DND-41 (cell line): ENCODE measurements at regions not wholly inside any gene's neighbourhood (a gene's known extent, or its start where the extent isn't known, plus 50 kb on each side); places are given as distances from the start of the nearest gene placed in this dataset.

Experiments used
- ATAC-seq: fragments of 200-7000 bp; cut with Tn5 transposase; 3 replicates; pipeline ENCODE4 v1.9.1; 2021; ENCODE audit warnings: low read depth; ENCODE audit not compliant: insufficient read depth
- DNase-seq: peaks from one replicate; pipeline ENCODE4 v3.0.0-alpha.2; 2020
- H2AFZ ChIP-seq: 2 replicates; pipeline ENCODE4 v1.6.0; 2012; ENCODE audit warnings: low read depth, low read length
- H3K27ac ChIP-seq: 2 replicates; pipeline ENCODE4 v1.5.1; 2012; ENCODE audit warnings: low read length, inconsistent platforms
- H3K27me3 ChIP-seq: fragments of 200-600 bp; sonication (generic); 2 replicates; pipeline ENCODE4 v1.6.0; 2012; ENCODE audit warnings: low read length, mild to moderate bottlenecking, inconsistent platforms; ENCODE audit not compliant: insufficient read depth, poor library complexity
- H3K36me3 ChIP-seq: 2 replicates; pipeline ENCODE4 v1.5.1; 2012; ENCODE audit warnings: low read length, inconsistent platforms; ENCODE audit not compliant: insufficient read depth
- H3K4me1 ChIP-seq: 2 replicates; pipeline ENCODE4 v1.5.1; 2012; ENCODE audit warnings: mild to moderate bottlenecking, low read length; ENCODE audit not compliant: insufficient read depth
- H3K4me2 ChIP-seq: 2 replicates; pipeline ENCODE4 v1.6.0; 2012; ENCODE audit warnings: mild to moderate bottlenecking, moderate library complexity, low read length, inconsistent platforms; ENCODE audit not compliant: insufficient read depth
- H3K4me3 ChIP-seq, 2 experiments: fragments of 200-600 bp in 1 of 2; shearing (Covaris generic) in 1 of 2; 2 replicates each; pipeline ENCODE4 v1.5.1; 2012 to 2016; ENCODE audit warnings: inconsistent platforms in 2 of 2, low read length in 2 of 2, mild to moderate bottlenecking in 2 of 2, low read depth in 1 of 2, moderate library complexity in 1 of 2
- H3K79me2 ChIP-seq: 2 replicates; pipeline ENCODE4 v1.6.0; 2012; ENCODE audit warnings: low read length, inconsistent platforms; ENCODE audit not compliant: insufficient read depth
- H3K9ac ChIP-seq: 2 replicates; pipeline ENCODE4 v1.6.0; 2012; ENCODE audit warnings: low read depth, mild to moderate bottlenecking, inconsistent platforms, low read length, moderate library complexity
- H3K9me3 ChIP-seq: 2 replicates; pipeline ENCODE4 v1.5.1; 2012; ENCODE audit warnings: low read length, moderate library complexity, mild to moderate bottlenecking, inconsistent platforms; ENCODE audit not compliant: insufficient read depth, severe bottlenecking
- H4K20me1 ChIP-seq: 2 replicates; pipeline ENCODE4 v1.6.0; 2012; ENCODE audit warnings: low read length; ENCODE audit not compliant: insufficient read depth
- CTCF ChIP-seq: IDR thresholded peaks from 2 replicates; pipeline ENCODE4 v1.5.1; 2012; ENCODE audit warnings: borderline replicate concordance, low read length, moderate library complexity, mild to moderate bottlenecking; ENCODE audit not compliant: poor library complexity, severe bottlenecking; ENCODE audit errors: extremely low read depth
- EZH2 ChIP-seq: IDR thresholded peaks from 3 replicates; pipeline ENCODE4 v1.6.1; 2012; ENCODE audit warnings: borderline replicate concordance, low read depth, mild to moderate bottlenecking, moderate library complexity, low read length, inconsistent platforms; ENCODE audit not compliant: severe bottlenecking

DNA sequence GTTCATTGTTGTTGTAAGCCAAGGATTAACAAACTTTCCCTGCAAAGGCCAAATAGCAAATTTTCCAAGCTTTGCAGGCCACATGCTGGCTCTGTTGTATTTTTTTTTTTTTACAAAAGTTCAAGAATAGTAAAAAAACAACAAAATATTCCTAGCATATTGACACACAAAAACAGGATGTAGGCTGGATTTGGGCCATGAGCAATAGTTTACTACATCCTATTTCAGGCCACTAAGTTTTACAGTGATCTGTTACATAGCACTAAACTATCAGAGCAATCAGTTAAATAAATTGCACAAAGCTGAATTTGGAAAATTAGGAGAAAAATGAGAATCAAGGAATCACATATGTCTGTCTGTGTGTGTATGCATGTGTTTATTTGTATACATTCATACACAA, 491.8 kb upstream of the GHITM start:
- no peaks in the 10 kb centered on the region for H4K20me1 ChIP-seq
- DNase-seq = no peak

DNA sequence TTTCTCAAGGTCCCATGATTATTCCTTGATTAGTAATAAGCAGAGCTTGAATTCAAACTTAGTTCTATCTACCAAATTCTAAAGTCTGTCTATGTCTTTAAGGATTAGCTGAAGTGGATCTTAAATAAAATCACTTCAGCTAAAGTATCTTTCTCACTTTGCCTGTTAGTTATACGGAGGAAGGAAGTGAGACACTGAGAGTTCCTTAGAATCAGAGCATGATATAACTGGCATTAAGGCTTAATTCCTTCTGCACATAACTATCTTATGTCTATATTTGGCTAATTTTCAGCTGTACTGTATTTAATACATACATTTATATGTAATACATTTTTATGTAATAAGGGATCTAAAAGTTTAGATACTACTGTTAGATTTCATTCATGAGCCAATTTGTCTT, 491.1 kb upstream of the GHITM start:
- H3K4me3 ChIP-seq = no peak overlapping the region
- DNase-seq (no peak), ATAC-seq (no peak)
- no peak overlapping the region for H3K27ac ChIP-seq
- H3K27me3 ChIP-seq = no peaks in the 10 kb centered on the region
- H4K20me1 ChIP-seq = no peaks in the 10 kb centered on the region
- no peak overlapping the region for H3K4me2 ChIP-seq
- no peaks in the 10 kb centered on the region for H3K9me3 ChIP-seq
- TF ChIP-seq CTCF (no peak), EZH2 (no peak)
- H3K36me3 ChIP-seq = no peaks in the 10 kb centered on the region
- no peak overlapping the region for H2AFZ ChIP-seq
- no peaks in the 10 kb centered on the region for H3K4me1 ChIP-seq
- no peak overlapping the region for H3K9ac ChIP-seq
- H3K79me2 ChIP-seq = no peaks in the 10 kb centered on the region

More for the DNA sequence above, 491.8 kb upstream of the GHITM start:
- Histone ChIP-seq H3K79me2 (no peaks in the 10 kb centered on the region), H3K27ac (no peak overlapping the region), H3K27me3 (no peaks in the 10 kb centered on the region), H3K4me3 (no peak overlapping the region), H2AFZ (no peak overlapping the region), H3K9me3 (no peaks in the 10 kb centered on the region), H3K4me2 (no peak overlapping the region), H3K9ac (no peak overlapping the region), H3K36me3 (no peaks in the 10 kb centered on the region), H3K4me1 (no peaks in the 10 kb centered on the region)
- ATAC-seq = no peak
- TF ChIP-seq CTCF (no peak), EZH2 (no peak)

DNA sequence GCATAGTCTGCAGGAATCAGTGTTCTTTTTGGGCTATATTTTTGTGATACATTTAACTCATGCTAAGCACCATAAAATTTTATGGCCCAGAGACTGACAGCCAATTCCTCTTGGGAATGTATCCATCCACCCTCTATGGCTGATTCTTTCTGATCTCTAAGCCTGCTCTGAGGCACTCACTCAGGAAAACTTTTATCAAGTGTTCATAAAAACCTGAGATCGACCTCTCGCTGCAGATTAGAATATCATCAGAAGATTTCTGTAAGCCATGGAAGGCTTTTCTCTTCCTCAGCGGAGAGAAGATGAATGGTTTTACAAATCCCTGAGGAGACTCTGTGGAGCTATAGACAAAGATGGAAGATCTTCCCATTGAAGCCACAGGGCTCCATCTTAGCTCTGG, 489.8 kb upstream of the GHITM start:
- Histone ChIP-seq H3K9ac (no peak overlapping the region), H3K27me3 (no peaks in the 10 kb centered on the region), H3K9me3 (no peaks in the 10 kb centered on the region), H3K79me2 (no peaks in the 10 kb centered on the region), H3K27ac (no peak overlapping the region), H3K36me3 (no peaks in the 10 kb centered on the region), H3K4me3 (no peak overlapping the region), H3K4me1 (no peaks in the 10 kb centered on the region), H4K20me1 (no peaks in the 10 kb centered on the region), H2AFZ (no peak overlapping the region), H3K4me2 (no peak overlapping the region)
- no peak for DNase-seq
- TF ChIP-seq EZH2 = no peak
- no peak for TF ChIP-seq CTCF
- no peak for ATAC-seq

DNA sequence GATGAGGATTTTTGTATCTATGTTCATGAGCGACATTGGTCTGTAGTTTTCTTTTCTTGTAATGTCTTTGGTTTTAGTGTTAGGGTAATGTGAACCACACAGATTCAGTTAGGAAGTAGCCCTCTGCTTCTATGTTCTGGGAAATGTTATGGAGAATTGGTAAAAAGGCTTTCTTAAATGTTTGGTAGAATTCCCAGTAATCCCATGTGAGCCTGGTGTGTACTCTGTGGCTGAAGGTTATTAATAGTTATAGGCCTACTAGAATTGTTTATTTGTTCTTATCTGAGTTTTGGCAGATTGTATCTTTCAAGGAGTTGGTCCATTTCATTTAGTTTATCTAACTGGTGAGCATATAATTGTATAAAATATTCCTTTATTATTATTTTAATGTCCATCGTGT, 484.6 kb upstream of the GHITM start:
- Histone ChIP-seq H3K4me2 (no peak overlapping the region), H3K36me3 (no peaks in the 10 kb centered on the region), H3K4me1 (no peaks in the 10 kb centered on the region), H3K4me3 (no peak overlapping the region), H3K9ac (no peak overlapping the region), H3K27me3 (no peaks in the 10 kb centered on the region), H4K20me1 (no peaks in the 10 kb centered on the region), H3K79me2 (no peaks in the 10 kb centered on the region), H3K9me3 (no peaks in the 10 kb centered on the region), H2AFZ (no peak overlapping the region), H3K27ac (no peak overlapping the region)
- ATAC-seq (no peak), DNase-seq (no peak)
- TF ChIP-seq CTCF = no peak
